Thyroid gland (tissue), 4 donors: ENCODE measurements at regions not wholly inside any gene's neighbourhood (a gene's known extent, or its start where the extent isn't known, plus 50 kb on each side); places are given as distances from the start of the nearest gene placed in this dataset.
A peak's percentile ranks its signal among the peaks of the same experiment; 100 is the strongest.

Source experiments
- DNase-seq, 2 donors: peaks; one replicate each; pipeline ENCODE4 v3.0.0-alpha.2; 2019
- H3K27ac ChIP-seq, 3 donors: fragments of 200-600 bp; sonication (generic); 1 replicate in 2 of 3; 2 replicates in 1 of 3; pipeline ENCODE4 v1.5.1; 2016 to 2019; ENCODE audit warnings: mild to moderate bottlenecking in 1 of 3, moderate library complexity in 1 of 3
- H3K27me3 ChIP-seq: fragments of 200-600 bp; sonication (generic); one replicate; pipeline ENCODE4 v1.5.1; 2019
- H3K36me3 ChIP-seq, 2 donors: fragments of 200-600 bp; sonication (generic); one replicate each; pipeline ENCODE4 v1.5.1; 2016 to 2019
- H3K4me1 ChIP-seq, 2 donors: fragments of 200-600 bp; sonication (generic); one replicate each; pipeline ENCODE4 v1.5.1; 2017 to 2019
- H3K4me3 ChIP-seq, 3 donors: fragments of 200-600 bp; sonication (generic); replicated peaks in 1 of 3; 1 replicate in 2 of 3; 2 replicates in 1 of 3; pipeline ENCODE4 v1.5.1; 2016; ENCODE audit warnings: mild to moderate bottlenecking in 1 of 3
- H3K9me3 ChIP-seq: fragments of 200-600 bp; sonication (generic); one replicate; pipeline ENCODE4 v1.5.1; 2017
- POLR2A ChIP-seq, 2 donors: fragments of 450-650 bp; IDR thresholded peaks; one replicate each; pipeline ENCODE4 v1.6.1; 2017; ENCODE audit warnings: antibody characterized with exemption in 2 of 2, mild to moderate bottlenecking in 2 of 2, moderate library complexity in 1 of 2
- WGBS, 2 donors: methylation state at CpG; one replicate each; pipeline ENCODE4 v1.1.5; 2017; 5-methylcytosine and 5-hydroxymethylcytosine counted together
- intact Hi-C: fragments of 100-400 bp; cut with DNase I; formaldehyde crosslinking; loops from one replicate; pipeline ENCODE4 v1.15.1; 2023
- TF ChIP-seq, protein P1 (sequence below), 6 experiments: fragments of 200-600 bp in 3 of 6; fragments of 450-650 bp in 3 of 6; sonication (generic) in 3 of 6; IDR thresholded peaks; one replicate each; pipeline ENCODE4 v1.5.1; 2016 to 2019; ENCODE audit warnings: antibody characterized with exemption in 6 of 6, mild to moderate bottlenecking in 2 of 6, inconsistent platforms in 1 of 6, moderate library complexity in 1 of 6

- no peaks in the 10 kb centered on the region for H3K9me3 ChIP-seq
- DNase-seq, result no peak
- no peaks in the 10 kb centered on the region for H3K4me1 ChIP-seq
- no peaks in the 10 kb centered on the region for H3K36me3 ChIP-seq
- H3K27me3 ChIP-seq, result no peaks in the 10 kb centered on the region
- intact Hi-C loops, result no loop called here
- H3K27ac ChIP-seq, result no peak overlapping the region
- no peak overlapping the region for H3K4me3 ChIP-seq
- WGBS, 2 donors, result 87 to 88% methylated on average over 6 of the region's 6 CpGs
- TF ChIP-seq, protein P1, sequence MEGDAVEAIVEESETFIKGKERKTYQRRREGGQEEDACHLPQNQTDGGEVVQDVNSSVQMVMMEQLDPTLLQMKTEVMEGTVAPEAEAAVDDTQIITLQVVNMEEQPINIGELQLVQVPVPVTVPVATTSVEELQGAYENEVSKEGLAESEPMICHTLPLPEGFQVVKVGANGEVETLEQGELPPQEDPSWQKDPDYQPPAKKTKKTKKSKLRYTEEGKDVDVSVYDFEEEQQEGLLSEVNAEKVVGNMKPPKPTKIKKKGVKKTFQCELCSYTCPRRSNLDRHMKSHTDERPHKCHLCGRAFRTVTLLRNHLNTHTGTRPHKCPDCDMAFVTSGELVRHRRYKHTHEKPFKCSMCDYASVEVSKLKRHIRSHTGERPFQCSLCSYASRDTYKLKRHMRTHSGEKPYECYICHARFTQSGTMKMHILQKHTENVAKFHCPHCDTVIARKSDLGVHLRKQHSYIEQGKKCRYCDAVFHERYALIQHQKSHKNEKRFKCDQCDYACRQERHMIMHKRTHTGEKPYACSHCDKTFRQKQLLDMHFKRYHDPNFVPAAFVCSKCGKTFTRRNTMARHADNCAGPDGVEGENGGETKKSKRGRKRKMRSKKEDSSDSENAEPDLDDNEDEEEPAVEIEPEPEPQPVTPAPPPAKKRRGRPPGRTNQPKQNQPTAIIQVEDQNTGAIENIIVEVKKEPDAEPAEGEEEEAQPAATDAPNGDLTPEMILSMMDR (IDR thresholded peaks at IDR 0.05), result no peak
- TF ChIP-seq POLR2A (IDR thresholded peaks at IDR 0.05), result no peak
Observed at GRCh38 chr10:29068966-29069365, 219.9 kb upstream of the LYZL1 start.

DNA sequence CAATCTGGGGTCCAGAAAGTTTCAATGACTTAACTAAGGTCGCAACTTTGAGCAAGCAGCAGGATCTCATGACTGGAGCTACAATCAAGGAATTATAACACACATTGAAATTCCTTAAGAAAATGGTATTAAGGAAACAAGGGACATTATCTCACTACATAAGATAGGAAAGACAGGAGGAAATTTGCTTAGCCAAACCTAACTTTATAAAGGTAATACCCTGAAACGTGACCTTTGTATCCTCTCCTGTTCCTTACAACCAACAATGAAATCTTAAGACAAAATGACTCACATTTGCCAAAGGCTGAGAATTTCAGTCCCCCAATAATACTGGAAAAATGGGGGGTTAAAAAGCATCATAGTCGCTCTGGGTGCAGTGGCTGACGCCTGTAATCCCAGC, 218.9 kb upstream of the LYZL1 start:
- Histone ChIP-seq H3K9me3 (no peaks in the 10 kb centered on the region), H3K36me3 (no peaks in the 10 kb centered on the region), H3K4me1 (no peaks in the 10 kb centered on the region), H3K4me3 (no peak overlapping the region), H3K27ac (no peak overlapping the region), H3K27me3 (no peaks in the 10 kb centered on the region)
- TF ChIP-seq, protein P1 (IDR thresholded peaks at IDR 0.05), result no peak
- TF ChIP-seq POLR2A (IDR thresholded peaks at IDR 0.05), result no peak
- 89% methylated on average over 4 of the region's 4 CpGs for WGBS, 2 donors
- intact Hi-C loops, result no loop called here
- no peak for DNase-seq

GRCh38 chr10:29078919-29079318, 210.0 kb upstream of the LYZL1 start:
- WGBS, 2 donors, result 64 to 70% methylated on average over 4 of the region's 4 CpGs
- no peak for DNase-seq
- no peak overlapping the region for H3K4me3 ChIP-seq
- no peak overlapping the region for H3K27ac ChIP-seq
- H3K36me3 ChIP-seq, result no peaks in the 10 kb centered on the region
- peaks cover 7 to 9% of the 10 kb centered on the region in 2 donors for H3K4me1 ChIP-seq
- H3K9me3 ChIP-seq, result no peaks in the 10 kb centered on the region
- intact Hi-C loops, result no loop called here
- TF ChIP-seq, protein P1 (IDR thresholded peaks at IDR 0.05), result no peak
- no peak for TF ChIP-seq POLR2A (IDR thresholded peaks at IDR 0.05)
- H3K27me3 ChIP-seq, result no peaks in the 10 kb centered on the region

- peak; percentile 68 to 76 for DNase-seq
- no peaks in the 10 kb centered on the region for H3K36me3 ChIP-seq
- peaks cover 9 to 14% of the 10 kb centered on the region in 2 donors for H3K4me1 ChIP-seq
- no peaks in the 10 kb centered on the region for H3K9me3 ChIP-seq
- no peaks in the 10 kb centered on the region for H3K27me3 ChIP-seq
- TF ChIP-seq POLR2A (IDR thresholded peaks at IDR 0.05), result no peak
- TF ChIP-seq, protein P1 (IDR thresholded peaks at IDR 0.05), result no peak
- H3K27ac ChIP-seq, result no peak overlapping the region
- 44% methylated on average over 4 of the region's 5 CpGs for WGBS, 2 donors
- intact Hi-C loops, result no loop called here
- no peak overlapping the region for H3K4me3 ChIP-seq
Observed at GRCh38 chr10:29081231-29081630, 207.6 kb upstream of the LYZL1 start.

DNA sequence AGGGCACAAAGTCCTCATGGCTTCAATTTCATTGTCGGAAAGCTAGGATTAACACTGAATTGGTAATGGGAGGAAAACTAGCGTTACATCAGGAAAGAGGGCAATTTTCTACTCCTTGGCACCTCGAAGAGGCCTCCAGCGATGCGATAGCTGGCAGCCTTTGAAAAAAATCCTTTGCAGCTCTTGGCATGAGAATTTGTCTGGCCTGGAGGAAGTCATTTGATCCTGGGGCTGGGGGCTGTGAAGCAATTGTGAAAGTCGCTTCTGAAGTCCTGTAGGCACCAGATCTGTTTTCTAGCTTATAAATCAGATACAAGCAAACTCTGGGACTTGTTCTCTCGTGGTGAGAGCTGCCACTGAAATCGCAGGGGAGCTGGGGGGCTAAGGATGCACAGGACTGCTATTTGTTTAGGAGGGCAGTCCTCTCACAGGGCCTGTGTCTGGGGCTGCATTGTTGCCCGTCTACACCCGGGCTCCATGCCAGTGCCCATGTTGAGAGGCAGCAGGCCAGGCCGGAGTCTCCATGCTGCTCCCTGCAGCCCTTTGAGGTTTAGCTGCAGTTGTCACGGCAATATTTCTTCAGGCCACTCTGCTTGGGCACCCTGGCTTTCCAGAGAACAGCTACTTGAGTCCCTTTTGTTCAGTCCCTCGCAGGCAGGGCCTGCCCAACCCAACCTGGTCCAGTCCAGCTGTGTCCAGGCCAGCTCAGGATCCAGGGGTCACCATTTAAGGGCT, 206.8 kb upstream of the LYZL1 start:
- intact Hi-C loops, result no loop called here
- Histone ChIP-seq H3K9me3 (no peaks in the 10 kb centered on the region), H3K4me3 (no peak overlapping the region), H3K4me1 (peaks cover 9 to 14% of the 10 kb centered on the region in 2 donors), H3K27me3 (no peaks in the 10 kb centered on the region), H3K27ac (no peak overlapping the region), H3K36me3 (no peaks in the 10 kb centered on the region)
- DNase-seq, result peak; percentile 63 to 66
- TF ChIP-seq, protein P1 (IDR thresholded peaks at IDR 0.05), result no peak
- TF ChIP-seq POLR2A (IDR thresholded peaks at IDR 0.05), result no peak
- WGBS, 2 donors, result 41 to 46% methylated on average over 13 of the region's 13 CpGs
